Spleen (tissue), 7 donors: ENCODE measurements at regions not wholly inside any gene's neighbourhood (a gene's known extent, or its start where the extent isn't known, plus 50 kb on each side); places are given as distances from the start of the nearest gene placed in this dataset.

Source experiments
- CTCF ChIP-seq, 11 experiments: fragments of 200-600 bp in 7 of 11; fragments of 450-650 bp in 4 of 11; sonication (generic) in 4 of 11; IDR thresholded peaks in 8 of 11; conservative IDR thresholded peaks in 3 of 11; 1 replicate in 7 of 11; 2 replicates in 4 of 11; pipeline versions ENCODE4 v1.4.0 to v1.8.0; 2016 to 2021; ENCODE audit warnings: antibody characterized with exemption in 11 of 11, inconsistent platforms in 4 of 11, mild to moderate bottlenecking in 1 of 11
- POLR2A ChIP-seq, 3 donors: fragments of 450-650 bp; IDR thresholded peaks; one replicate each; pipeline ENCODE4 v1.5.1; 2017; ENCODE audit warnings: antibody characterized with exemption in 3 of 3, mild to moderate bottlenecking in 1 of 3
- POLR2AphosphoS5 ChIP-seq, 3 donors: sonication (generic); formaldehyde crosslinking; IDR thresholded peaks; one replicate each; pipeline ENCODE4 v1.5.1; 2017; ENCODE audit warnings: antibody characterized with exemption in 3 of 3
- donor health status: DM: no; HTN: no; CAD: no; lungs with moderate emphysema.
- donor health status: DM: no; HTN: no; CAD: no.
- donor health status: DM: no; HTN: no; CAD: no.

DNA sequence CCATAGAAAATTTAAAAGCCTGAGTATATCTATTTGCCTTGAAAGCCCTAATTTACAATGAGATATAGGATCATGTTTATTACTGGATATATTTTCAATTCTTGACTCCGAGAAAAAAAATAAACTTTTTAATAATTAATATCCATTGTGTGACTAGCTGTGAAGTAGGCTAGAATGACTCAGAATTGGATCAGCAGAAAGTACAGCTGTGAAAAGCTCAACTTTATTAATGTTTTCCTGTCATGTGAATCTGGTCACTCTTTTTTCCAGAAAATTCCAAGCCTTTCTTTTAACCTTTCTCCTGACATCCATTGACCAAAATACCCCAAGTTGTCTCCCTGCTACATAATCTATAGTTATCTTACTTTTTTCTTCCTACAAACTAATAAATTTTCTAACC lies 171.8 kb upstream of the PACRGL start:
- TF ChIP-seq CTCF (IDR thresholded peaks at IDR 0.05 in 8 of 11, conservative IDR thresholded peaks at IDR 0.05 in 3 of 11) (no peak), POLR2A (IDR thresholded peaks at IDR 0.05) (no peak), POLR2AphosphoS5 (IDR thresholded peaks at IDR 0.05) (no peak)
